ENCODE measurements at regions not wholly inside any gene's neighbourhood (a gene's known extent, or its start where the extent isn't known, plus 50 kb on each side); places are given as distances from the start of the nearest gene placed in this dataset.

GRCh38 chr22:22397292-22397870, 111.2 kb downstream of the ZNF280B start (continued):
- TF ChIP-seq ARID5B (CRISPR knock-in tag; IDR thresholded peaks at IDR 0.05) (peak; percentile 67), ZNF253 (CRISPR knock-in tag; IDR thresholded peaks at IDR 0.05; ENCODE audit: borderline replicate concordance) (no peak), RXRB (CRISPR knock-in tag; IDR thresholded peaks at IDR 0.05; ENCODE audit: borderline replicate concordance) (peak; percentile 61; the same call in 1 of the 2 replicates), SMC3 (IDR thresholded peaks at IDR 0.05; ENCODE audit: low read length) (peak; percentile 84), NR2C2 (CRISPR knock-in tag; IDR thresholded peaks at IDR 0.05; ENCODE audit: borderline replicate concordance) (no peak), FOXA3 (CRISPR knock-in tag; IDR thresholded peaks at IDR 0.05) (peak; percentile 26; the same call in 1 of the 2 replicates), IRF2 (CRISPR knock-in tag; IDR thresholded peaks at IDR 0.05) (0 out of 2 replicates have a peak, but pooled peaks have one; percentile 38), NR2F1 (CRISPR knock-in tag; IDR thresholded peaks at IDR 0.05) (peak; percentile 34 to 64; a peak in 2 of 4 replicates), SIN3B (IDR thresholded peaks at IDR 0.05; ENCODE audit: low read length) (no peak), RAD21 (CRISPR knock-in tag; IDR thresholded peaks at IDR 0.05) (peak; percentile 62)

All from HepG2 (cell line).